IPS-20b (cell line): ENCODE measurements at regions not wholly inside any gene's neighbourhood (a gene's known extent, or its start where the extent isn't known, plus 50 kb on each side); places are given as distances from the start of the nearest gene placed in this dataset.

Source experiments
- H3K27ac ChIP-seq: one replicate; pipeline ENCODE4 v1.5.1; 2013; ENCODE audit warnings: low read length
- H3K27me3 ChIP-seq: 2 replicates; pipeline ENCODE4 v1.6.1; 2013; ENCODE audit warnings: mild to moderate bottlenecking, low read length, inconsistent platforms; ENCODE audit not compliant: insufficient read depth
- H3K36me3 ChIP-seq: 2 replicates; pipeline ENCODE4 v1.6.1; 2013; ENCODE audit warnings: low read depth, mild to moderate bottlenecking, inconsistent platforms, low read length, moderate library complexity; ENCODE audit not compliant: insufficient read depth
- H3K4me1 ChIP-seq: 2 replicates; pipeline ENCODE4 v1.6.1; 2013; ENCODE audit warnings: mild to moderate bottlenecking, control low read depth, inconsistent platforms, low read length, moderate library complexity; ENCODE audit not compliant: insufficient read depth
- H3K4me3 ChIP-seq: 2 replicates; pipeline ENCODE4 v1.5.1; 2013; ENCODE audit warnings: mild to moderate bottlenecking, low read length, inconsistent platforms
- H3K9ac ChIP-seq: 2 replicates; pipeline ENCODE4 v1.6.1; 2013; ENCODE audit warnings: low read depth, mild to moderate bottlenecking, inconsistent platforms, low read length, moderate library complexity
- H3K9me3 ChIP-seq: 2 replicates; pipeline ENCODE4 v1.6.1; 2013; ENCODE audit warnings: mild to moderate bottlenecking, low read depth, low read length, inconsistent platforms; ENCODE audit not compliant: insufficient read depth

DNA sequence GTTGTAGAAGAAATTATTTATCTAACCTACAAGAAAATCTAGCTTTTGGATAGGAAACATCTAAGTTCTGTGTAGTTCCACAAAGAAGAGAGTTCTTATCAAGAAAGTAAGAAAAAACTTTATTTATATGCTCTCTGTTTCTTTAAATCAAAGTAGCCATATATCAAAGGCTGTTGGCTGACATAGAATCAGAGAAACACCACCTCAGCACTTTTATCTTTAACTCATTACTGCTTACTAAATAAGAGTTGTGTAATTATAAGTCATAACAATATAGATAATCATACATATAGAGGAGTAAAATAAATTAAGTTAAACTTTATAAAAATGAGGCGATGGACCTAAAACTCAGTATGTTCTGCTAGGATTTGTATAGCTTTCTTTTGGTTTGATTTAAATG is 570.6 kb downstream of the PCDH17 start:
- no peaks in the 10 kb centered on the region for H3K9me3 ChIP-seq
- no peak overlapping the region for H3K27ac ChIP-seq
- no peaks in the 10 kb centered on the region for H3K36me3 ChIP-seq
- no peak overlapping the region for H3K9ac ChIP-seq
- H3K4me1 ChIP-seq: no peaks in the 10 kb centered on the region; the same call in 1 of the 2 replicates
- H3K27me3 ChIP-seq: no peaks in the 10 kb centered on the region
- no peak overlapping the region for H3K4me3 ChIP-seq

DNA sequence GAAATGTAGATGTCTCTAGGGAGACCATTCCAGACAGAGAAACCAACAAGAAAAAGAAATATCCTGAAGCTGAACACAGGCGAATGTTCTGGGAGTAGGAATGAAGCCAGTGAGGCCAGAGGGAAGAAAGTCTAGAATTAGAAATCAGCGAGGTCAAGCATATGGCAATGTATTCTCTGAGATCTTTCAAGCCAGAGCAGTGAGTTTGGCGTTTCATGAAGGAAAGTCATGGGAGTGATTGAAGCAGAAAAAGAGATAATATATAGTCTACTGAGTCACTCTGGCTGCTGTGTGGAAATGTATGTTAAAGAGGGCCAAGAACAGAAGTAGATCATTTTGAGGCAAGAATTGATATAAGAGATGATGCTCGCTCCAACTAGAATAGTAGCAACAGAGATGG is 576.0 kb downstream of the PCDH17 start:
- Histone ChIP-seq H3K4me3 (no peak overlapping the region), H3K4me1 (no peaks in the 10 kb centered on the region), H3K36me3 (no peaks in the 10 kb centered on the region), H3K27me3 (no peaks in the 10 kb centered on the region), H3K27ac (no peak overlapping the region), H3K9ac (no peak overlapping the region), H3K9me3 (no peaks in the 10 kb centered on the region)

GRCh38 chr13:58235454-58235853 is 603.9 kb downstream of the PCDH17 start:
- H3K36me3 ChIP-seq: no peaks in the 10 kb centered on the region
- H3K4me3 ChIP-seq: no peak overlapping the region
- no peaks in the 10 kb centered on the region for H3K27me3 ChIP-seq
- H3K9me3 ChIP-seq: no peaks in the 10 kb centered on the region
- H3K27ac ChIP-seq: no peak overlapping the region
- H3K4me1 ChIP-seq: no peaks in the 10 kb centered on the region
- H3K9ac ChIP-seq: no peak overlapping the region

DNA sequence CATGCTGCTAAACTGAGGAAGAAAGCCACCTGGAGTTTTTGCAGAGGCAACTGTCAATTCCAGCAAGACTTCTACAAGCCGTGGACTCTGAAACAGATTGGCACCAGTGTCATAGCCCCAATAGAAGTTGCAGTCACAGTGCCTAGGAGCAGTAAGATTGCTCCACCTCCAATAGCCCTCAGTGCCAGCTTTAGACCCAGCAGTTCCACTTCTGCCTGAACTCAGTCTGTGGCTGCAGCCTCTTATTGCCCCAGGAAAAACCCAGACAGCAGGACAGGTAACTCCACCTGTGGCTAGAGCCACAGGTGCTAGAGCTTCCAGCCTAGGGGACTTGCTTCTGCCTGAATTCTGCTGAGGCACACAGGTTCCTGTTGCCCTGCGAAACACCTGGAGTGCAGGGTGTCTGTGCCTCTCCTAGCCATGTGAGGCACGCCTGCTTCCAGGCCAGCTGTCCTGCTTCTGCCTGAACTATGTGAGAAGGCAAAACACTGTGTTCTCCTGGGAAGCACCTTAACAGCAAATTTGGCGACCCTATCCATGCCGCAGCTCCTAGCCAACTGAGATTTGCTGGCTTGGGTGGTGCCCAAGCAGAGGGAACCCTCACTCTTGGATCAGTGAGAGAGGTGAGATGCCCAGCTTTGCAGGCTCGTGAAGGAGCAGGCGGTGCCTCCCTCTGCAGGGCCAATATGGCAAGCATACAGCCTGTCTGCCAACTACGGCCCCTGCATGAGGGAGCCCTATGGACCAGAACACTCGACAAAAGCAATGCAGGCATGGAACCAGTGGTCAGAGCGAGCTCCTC is 607.6 kb downstream of the PCDH17 start:
- H3K36me3 ChIP-seq: no peaks in the 10 kb centered on the region
- no peak overlapping the region for H3K9ac ChIP-seq
- H3K4me1 ChIP-seq: no peaks in the 10 kb centered on the region
- no peak overlapping the region for H3K4me3 ChIP-seq
- H3K27ac ChIP-seq: no peak overlapping the region
- H3K27me3 ChIP-seq: no peaks in the 10 kb centered on the region
- no peaks in the 10 kb centered on the region for H3K9me3 ChIP-seq

DNA sequence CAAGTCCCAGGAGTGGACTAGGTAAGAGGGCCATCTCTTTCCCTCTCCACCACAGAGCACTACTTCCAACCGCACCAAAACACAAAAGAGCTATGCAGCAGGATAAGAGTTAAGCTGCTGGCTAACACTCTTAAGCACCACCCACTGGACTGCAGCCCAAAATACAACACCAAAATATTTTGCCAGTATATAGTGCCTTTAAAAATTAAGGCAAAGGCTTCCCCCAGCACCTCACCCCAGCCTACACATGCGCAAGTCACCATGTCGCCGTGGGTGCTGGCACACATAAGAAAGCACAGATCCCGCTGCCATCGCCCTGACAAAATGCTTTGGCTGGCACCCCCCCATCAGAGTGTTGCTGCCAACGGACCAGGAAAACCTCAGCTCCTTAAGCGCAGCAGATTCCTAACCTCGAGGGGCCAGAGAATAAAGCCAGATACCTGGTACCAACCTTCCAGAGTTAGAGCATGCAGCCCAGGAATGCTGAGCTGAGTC is 608.3 kb downstream of the PCDH17 start:
- Histone ChIP-seq H3K9me3 (no peaks in the 10 kb centered on the region), H3K36me3 (no peaks in the 10 kb centered on the region), H3K27ac (no peak overlapping the region), H3K4me1 (no peaks in the 10 kb centered on the region), H3K9ac (no peak overlapping the region), H3K4me3 (no peak overlapping the region), H3K27me3 (no peaks in the 10 kb centered on the region)

- Histone ChIP-seq H3K4me3 (no peak overlapping the region), H3K9ac (no peak overlapping the region), H3K4me1 (no peaks in the 10 kb centered on the region), H3K9me3 (no peaks in the 10 kb centered on the region), H3K27ac (no peak overlapping the region), H3K36me3 (no peaks in the 10 kb centered on the region), H3K27me3 (no peaks in the 10 kb centered on the region)
Observed at GRCh38 chr13:58247080-58247479, 615.5 kb downstream of the PCDH17 start.

- no peak overlapping the region for H3K4me3 ChIP-seq
- H3K9me3 ChIP-seq: no peaks in the 10 kb centered on the region
- no peaks in the 10 kb centered on the region for H3K4me1 ChIP-seq
- H3K27me3 ChIP-seq: no peaks in the 10 kb centered on the region
- no peak overlapping the region for H3K9ac ChIP-seq
- H3K36me3 ChIP-seq: no peaks in the 10 kb centered on the region
- H3K27ac ChIP-seq: no peak overlapping the region
Observed at GRCh38 chr13:58254943-58255342, 623.4 kb downstream of the PCDH17 start.

GRCh38 chr13:58266271-58266670 is 634.7 kb downstream of the PCDH17 start:
- no peaks in the 10 kb centered on the region for H3K36me3 ChIP-seq
- H3K4me3 ChIP-seq: no peak overlapping the region
- no peaks in the 10 kb centered on the region for H3K27me3 ChIP-seq
- H3K27ac ChIP-seq: no peak overlapping the region
- no peaks in the 10 kb centered on the region for H3K4me1 ChIP-seq
- no peaks in the 10 kb centered on the region for H3K9me3 ChIP-seq
- H3K9ac ChIP-seq: no peak overlapping the region

DNA sequence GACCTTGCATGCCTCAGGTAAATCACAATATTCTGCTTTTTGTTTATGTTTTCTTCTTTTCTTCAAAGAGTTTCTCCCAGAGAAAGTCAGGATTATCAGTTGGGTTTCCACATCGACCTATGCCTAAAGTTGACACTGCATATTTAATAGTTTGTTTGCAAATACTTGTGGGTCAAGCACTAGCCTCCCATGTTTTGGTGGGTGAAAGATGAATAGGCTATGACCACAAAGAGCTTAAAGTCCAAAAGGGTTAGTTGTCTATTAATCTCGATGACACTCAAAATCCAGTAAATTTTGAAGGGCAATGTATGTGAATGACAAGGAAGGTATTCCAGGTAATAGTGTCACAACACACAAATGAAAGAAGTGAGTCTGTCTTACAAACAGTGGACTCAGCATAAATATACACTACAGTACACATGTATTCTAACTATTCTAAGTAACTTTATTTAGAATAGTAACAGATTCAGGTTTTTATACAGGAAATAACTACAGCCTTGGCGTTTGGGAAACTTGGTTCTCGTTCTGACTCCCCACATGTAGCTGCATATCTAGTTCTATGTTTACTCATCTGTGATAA is 667.1 kb downstream of the PCDH17 start:
- no peaks in the 10 kb centered on the region for H3K9me3 ChIP-seq
- no peaks in the 10 kb centered on the region for H3K27me3 ChIP-seq
- no peaks in the 10 kb centered on the region for H3K36me3 ChIP-seq
- H3K27ac ChIP-seq: no peak overlapping the region
- H3K4me3 ChIP-seq: no peak overlapping the region
- H3K4me1 ChIP-seq: no peaks in the 10 kb centered on the region
- no peak overlapping the region for H3K9ac ChIP-seq

DNA sequence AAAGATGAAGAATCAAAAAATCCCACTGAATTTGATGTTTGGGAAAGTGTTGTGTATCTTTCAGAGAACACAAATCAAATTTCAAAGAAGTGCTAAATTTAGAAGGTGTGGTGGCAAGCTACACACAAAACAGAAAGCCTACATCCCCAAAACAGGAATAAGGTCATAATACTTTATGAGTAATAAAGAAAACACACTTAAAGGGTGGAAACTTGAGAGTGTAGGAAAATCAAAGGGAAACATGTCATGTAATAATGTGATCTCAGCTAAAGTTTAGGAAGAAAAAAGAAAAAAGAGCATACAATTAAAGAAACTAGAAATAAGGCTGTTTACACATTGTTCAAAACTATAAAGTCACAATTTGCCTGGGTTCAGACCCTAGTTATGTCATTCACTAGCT is 668.7 kb downstream of the PCDH17 start:
- Histone ChIP-seq H3K4me1 (no peaks in the 10 kb centered on the region), H3K27me3 (no peaks in the 10 kb centered on the region), H3K9ac (no peak overlapping the region), H3K36me3 (no peaks in the 10 kb centered on the region), H3K27ac (no peak overlapping the region), H3K9me3 (no peaks in the 10 kb centered on the region), H3K4me3 (no peak overlapping the region)

GRCh38 chr13:58300974-58301681 is 669.6 kb downstream of the PCDH17 start:
- Histone ChIP-seq H3K4me3 (no peak overlapping the region), H3K4me1 (no peaks in the 10 kb centered on the region), H3K27ac (no peak overlapping the region), H3K36me3 (no peaks in the 10 kb centered on the region), H3K27me3 (no peaks in the 10 kb centered on the region), H3K9me3 (no peaks in the 10 kb centered on the region), H3K9ac (no peak overlapping the region)

DNA sequence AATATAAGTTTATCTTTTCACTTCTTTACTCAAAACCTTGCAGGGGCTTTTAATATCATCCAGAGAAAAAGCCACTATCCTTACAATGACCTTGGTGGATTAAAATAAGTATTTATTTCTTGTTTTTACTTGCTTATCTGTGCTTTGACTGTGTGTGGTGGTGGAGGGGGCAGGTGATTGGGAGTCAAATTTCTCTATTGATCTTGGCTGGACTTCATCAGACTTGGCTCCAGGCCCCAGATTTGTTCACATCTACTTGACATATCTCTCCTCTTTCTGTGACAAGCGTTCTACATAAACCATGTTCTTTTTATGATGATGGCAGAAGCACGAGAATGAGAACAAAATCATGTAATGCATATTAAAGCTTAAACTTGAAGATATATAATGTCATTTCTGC is 670.8 kb downstream of the PCDH17 start:
- H3K9ac ChIP-seq: no peak overlapping the region
- H3K4me3 ChIP-seq: no peak overlapping the region
- peaks cover 7% of the 10 kb centered on the region; the same call in 1 of the 2 replicates for H3K4me1 ChIP-seq
- no peaks in the 10 kb centered on the region for H3K36me3 ChIP-seq
- no peak overlapping the region for H3K27ac ChIP-seq
- H3K9me3 ChIP-seq: no peaks in the 10 kb centered on the region
- no peaks in the 10 kb centered on the region for H3K27me3 ChIP-seq
